Activated CD4-positive, alpha-beta T cell treated with anti-CD3 and anti-CD28 coated beads for 24 hours (primary cell): ENCODE measurements at regions not wholly inside any gene's neighbourhood (a gene's known extent, or its start where the extent isn't known, plus 50 kb on each side); places are given as distances from the start of the nearest gene placed in this dataset.
"Not testable (repeated sequence)": the region's sequence is repeated elsewhere in the genome, so short reads cannot be mapped to it uniquely, and the experiment has no call there.

ENCODE experiments used
- DNase-seq, 2 donors: peaks; one replicate each; pipeline ENCODE4 v3.0.0-alpha.2; 2020; ENCODE audit warnings: low read depth in 2 of 2

GRCh38 chrX:41003506-41004270 is 81.6 kb upstream of the USP9X start:
- no peak for DNase-seq

DNA sequence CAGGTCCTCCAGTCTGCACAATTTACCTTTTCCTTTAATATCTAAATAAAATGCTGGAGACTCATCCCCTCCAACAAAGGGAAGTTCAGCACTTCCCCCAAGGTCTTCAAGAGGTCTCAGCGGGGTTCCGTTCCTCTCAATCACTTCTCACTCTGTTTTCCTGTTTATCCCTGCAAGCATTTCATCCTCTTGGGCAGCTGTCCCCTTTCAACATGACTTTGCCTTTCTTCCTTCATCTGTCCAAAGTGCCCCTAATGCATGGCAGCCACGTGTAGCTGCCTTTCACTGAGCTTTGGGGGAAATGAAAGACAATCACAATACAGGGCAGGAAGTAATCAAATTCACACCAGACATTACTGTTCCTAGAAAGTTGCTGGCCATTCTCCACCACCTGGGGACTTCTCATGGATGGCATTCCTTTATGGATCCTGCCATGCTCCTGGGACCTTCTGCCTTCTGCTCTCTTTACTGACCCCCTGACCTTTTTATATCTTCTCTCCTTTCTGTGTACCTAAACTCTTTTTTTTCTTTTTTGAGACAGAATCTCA is 79.7 kb upstream of the USP9X start:
- no peak for DNase-seq

DNA sequence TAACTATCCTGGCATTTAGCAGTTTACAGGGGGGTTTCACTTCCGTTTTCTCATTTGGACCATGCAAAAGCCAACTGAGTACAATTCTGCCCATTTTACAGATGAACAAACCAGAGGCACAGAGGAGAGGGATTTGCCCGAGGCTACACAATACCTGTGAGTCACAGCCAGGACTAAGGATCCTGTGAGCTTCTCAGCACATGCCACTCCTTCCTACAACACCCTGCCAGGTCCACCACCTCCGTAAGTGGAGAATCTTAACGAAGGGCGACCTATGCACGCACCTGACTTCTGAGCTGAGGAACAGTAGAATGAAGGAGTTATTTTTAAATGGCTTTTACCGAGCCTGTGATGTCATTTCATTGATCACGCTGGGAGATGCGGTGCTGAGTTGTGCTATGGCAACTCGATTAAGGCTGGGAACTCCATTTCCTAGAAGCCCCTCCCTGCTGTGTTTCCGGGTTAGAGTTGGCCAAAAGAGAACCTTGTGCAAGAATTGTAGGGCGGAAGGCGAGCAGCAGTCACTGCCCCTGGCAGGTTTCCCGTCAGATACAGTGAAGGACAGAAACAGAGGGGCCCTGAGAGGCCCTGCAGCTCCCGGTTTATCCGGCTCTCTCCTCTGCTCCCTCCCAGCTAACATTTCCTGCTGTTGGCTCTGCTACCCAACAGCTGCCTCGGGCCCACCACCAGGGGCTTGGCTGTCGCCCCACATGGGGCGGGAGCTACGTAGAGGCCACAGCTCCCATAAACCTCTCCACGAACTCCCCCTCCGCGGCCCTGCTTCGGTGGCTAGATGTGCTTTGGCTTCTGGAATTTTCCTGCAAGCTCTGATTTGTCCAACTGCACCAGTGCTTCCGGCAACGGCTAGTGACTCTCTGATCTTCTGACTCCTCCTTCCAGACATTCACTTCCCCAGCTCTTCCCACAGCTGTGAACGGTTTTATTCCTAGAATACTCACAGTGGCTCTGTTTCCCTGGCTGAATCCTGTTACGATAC is 75.1 kb upstream of the USP9X start:
- DNase-seq = peak; percentile 3 to 13

DNA sequence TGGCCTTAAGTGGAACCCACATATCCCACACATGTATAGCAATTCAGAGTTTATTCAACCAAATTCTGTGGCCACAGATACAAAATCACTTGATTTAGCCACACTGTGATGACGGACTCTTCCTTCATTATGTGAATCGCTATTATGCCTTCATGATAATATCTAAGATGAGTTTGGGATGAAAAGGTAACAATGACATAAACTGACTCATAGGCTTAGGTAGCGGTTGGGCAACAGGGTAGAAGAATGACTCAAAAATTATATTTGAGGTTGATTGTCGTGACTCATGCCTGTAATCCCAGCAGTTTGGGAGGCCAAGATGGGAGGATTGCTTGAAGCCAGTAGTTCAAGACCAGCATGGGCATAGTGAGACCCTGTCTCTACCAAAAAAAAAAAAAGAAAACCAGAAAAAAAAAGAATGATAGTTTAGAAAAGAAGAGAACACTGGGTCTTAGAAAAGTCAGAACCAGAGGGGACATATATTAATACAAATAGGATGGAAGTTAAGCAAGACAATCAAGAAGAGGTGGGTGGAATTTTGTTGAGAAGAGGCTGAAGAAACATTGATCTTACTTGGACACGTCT is 70.4 kb upstream of the USP9X start:
- peak in 1 of 2 donors; percentile 7 for DNase-seq

DNA sequence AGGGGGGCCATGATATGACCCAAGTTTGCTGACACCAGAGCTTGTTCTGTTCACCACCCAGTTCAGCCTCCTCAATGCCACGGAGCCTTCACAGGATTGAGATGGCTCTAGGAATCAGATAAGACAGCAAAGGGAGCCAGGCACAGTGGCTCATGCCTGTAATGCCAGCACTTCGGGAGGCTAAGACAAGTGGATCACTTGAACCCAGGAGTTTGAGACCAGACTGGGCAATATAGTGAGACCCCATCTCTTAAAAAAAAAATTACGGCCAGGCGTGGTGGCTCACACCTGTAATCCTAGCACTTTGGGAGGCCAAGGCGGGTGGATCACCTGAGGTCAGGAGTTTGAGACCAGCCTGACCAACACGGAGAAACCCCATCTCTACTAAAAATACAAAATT is 67.5 kb upstream of the USP9X start:
- DNase-seq = not testable (repeated sequence)

GRCh38 chrX:41018391-41019040 is 66.7 kb upstream of the USP9X start:
- not testable (repeated sequence) for DNase-seq

DNA sequence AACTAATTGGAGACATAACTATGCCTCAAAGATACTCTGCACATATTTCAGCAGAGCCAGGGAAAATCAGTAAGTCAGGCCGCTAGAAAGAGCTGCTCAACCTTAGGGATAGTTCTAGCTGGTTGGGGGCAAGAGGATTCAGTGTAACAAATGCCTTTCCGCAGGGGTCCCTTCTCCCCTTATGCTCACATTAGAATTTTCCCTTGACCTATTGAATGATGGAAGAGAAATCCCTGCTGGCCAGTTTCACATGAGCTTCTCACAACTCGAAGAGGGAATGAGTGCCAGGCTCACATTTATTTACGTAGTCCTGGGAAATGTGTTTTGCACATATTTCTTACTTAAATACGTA is 66.2 kb upstream of the USP9X start:
- DNase-seq = no peak

- DNase-seq = no peak
Measured at GRCh38 chrX:41022566-41022965, 62.7 kb upstream of the USP9X start.

GRCh38 chrX:41023098-41023497 is 62.1 kb upstream of the USP9X start:
- no peak for DNase-seq

DNA sequence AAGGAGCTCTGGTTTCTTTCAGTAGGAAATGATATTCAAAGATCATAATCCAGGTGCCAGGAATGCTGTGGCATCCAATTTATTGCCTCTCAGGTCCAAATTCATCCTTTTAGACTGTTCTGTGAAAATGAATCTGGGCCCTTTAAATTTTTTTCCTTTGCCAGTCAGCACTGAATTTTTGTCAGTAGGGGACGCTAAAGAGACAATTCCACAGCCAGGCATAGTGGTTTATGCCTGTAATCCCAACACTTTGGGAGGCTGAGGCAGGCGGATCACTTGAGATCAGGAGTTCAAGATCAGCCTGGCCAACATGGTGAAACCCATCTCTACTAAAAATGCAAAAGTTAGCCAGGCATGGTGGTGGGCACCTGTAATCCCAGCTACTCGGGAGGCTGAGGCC is 60.9 kb upstream of the USP9X start:
- not testable (repeated sequence) for DNase-seq

GRCh38 chrX:41024755-41025154 is 60.5 kb upstream of the USP9X start:
- DNase-seq = no peak

DNA sequence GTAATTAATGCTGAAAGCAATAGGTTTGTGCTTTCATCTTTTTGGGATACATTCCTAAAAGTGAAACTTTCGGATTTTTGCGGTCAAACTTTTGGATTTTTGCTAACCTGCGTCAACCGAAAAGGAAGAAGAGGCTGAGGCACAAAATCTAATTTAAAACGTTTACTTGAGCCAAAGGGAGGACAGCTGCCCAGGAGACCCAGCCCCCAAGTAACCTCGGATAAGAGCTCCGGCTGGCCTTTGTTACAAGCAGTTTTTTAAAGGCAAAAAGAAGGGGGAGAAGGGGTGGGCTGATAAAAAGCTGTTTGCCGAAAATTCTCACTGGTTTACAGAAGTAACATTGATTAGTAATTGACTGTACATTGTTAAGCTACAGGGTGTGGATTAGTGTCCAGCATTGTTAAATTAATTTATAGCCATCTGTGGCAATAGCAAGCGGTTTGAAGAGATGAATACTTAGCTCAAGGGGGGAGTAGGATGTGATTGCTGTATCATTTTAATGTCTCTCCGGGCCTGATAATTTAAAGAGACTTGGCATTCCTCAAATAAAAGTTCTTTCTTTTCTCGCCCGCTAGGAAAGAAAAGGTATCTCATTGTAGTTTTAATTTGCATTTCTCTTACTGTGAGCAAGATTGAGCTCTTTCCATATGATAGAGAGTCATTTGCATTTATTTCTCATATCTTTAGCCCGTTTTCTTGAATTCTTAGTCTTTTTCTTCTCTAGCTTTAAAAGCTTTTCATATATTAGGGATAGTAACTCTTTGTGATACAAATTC is 59.1 kb upstream of the USP9X start:
- DNase-seq = no peak

DNA sequence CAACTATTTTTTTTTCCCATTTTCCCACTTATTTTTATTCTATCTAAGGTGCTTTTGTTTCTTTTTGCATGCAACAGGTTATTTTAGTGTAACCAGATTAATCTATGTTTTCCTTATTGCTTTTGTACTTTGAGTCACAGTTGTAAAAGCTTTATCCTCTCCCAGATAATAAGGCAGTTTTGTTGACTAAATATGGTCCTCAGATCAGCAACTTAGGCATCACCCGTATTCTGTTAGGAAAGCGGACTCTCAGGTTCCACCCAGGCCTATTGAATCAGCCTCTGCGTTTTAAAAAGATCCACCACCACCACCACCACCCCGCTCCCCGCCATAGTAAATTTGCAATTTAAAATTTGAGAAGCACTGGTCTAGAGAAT is 58.6 kb upstream of the USP9X start:
- no peak for DNase-seq

GRCh38 chrX:41029332-41029731 is 55.9 kb upstream of the USP9X start:
- no peak for DNase-seq

DNA sequence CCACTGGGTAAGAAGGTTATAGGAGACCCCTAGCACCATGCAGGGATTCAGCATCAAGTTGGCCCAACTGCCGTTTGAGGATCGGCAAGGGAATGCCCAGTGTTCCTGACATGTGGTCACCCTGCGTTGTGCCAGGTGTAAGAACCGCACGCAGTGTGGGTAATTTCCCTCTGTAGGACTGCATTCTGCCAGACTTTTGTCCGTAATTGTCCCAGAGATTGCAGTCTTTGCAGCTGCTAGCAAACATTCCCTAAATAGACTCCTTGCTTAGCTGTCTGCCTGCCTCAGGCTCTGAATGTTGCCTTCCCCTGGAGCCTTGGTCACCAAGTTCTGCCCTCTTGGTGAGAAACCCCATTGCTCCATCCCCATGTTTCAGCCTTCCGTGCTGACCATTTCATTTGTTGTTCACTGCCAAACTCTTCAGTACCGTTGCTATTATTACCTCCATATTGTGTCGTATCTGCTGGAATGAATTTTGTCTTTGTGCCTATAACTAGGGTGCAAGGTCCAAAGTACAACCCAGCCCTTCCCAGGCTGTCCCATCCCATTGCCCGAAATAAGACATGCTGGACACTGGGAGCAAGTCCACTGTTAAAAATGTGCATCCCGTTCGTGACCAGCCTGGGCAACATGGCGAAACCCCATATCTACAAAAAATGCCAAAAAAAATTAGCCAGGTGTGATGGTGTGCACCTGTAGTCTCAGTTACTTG is 53.8 kb upstream of the USP9X start:
- DNase-seq = no peak

DNA sequence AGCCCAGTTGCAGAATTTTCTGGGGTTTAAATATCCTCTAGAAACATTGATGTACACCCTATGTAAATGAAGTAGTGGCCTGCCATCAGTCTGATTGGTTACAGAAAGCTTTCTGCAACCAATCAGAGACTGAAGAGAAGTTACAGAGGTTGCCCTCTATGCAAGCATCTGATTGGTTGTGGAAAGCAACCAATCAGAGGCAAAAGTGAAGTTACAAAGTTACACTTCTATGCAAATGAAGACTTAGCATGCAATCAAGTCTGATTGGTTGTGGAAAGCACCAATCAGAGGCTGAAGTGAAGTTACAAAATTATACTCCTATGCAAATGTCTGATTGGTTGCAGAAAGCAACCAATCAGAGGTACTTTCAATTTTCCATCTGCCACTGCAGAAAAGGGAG is 51.9 kb upstream of the USP9X start:
- no peak for DNase-seq

DNA sequence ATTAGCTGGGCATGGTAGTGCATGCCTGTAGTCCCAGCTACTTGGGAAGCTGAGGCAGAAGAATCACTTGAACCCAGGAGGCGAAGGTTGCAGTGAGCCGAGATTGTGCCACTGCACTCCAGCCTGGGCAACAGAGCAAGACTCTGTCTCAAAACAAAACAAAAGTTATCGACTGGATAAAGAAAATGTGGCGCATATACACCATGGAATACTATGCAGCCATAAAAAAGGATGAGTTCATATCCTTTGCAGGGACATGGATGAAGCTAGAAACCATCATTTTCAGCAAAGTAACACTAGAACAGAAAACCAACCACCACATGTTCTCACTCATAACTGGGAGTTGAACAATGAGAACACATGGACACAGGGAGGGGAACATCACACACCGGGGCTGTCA is 50.3 kb upstream of the USP9X start:
- not testable (repeated sequence) for DNase-seq
